PC-9 (cell line): ENCODE measurements at regions not wholly inside any gene's neighbourhood (a gene's known extent, or its start where the extent isn't known, plus 50 kb on each side); places are given as distances from the start of the nearest gene placed in this dataset.

Source experiments
- BruUV-seq: library from RNA; stranded (reverse); fragments of 400-500 nt; replicated peaks from 2 replicates; lab custom pipeline; 2021; lab: Mats Ljungman, UMichigan
- CTCF ChIA-PET: fragments of 300-600 bp; sonication (Branson Sonifier 250); formaldehyde crosslinking; loops from one replicate; lab custom pipeline; 2022; ENCODE audit warnings: antibody characterized with exemption; lab: Charles Lee
- POLR2A ChIA-PET: fragments of 300-600 bp; sonication (Branson Sonifier 250); formaldehyde crosslinking; loops from one replicate; lab custom pipeline; 2022; ENCODE audit warnings: antibody characterized with exemption; ENCODE audit not compliant: unreplicated experiment; lab: Charles Lee
- DNase-seq, 2 experiments: peaks; one replicate each; pipeline versions ENCODE4 v3.0.0 to v3.0.0-alpha.2; 2015 to 2022; ENCODE audit warnings: mixed read lengths in 1 of 2
- H2AFZ ChIP-seq: fragments of 200-600 bp; sonication (generic); 2 replicates; pipeline ENCODE4 v1.8.1; 2017; ENCODE audit warnings: antibody characterized with exemption
- H3F3A ChIP-seq: fragments of 200-600 bp; sonication (generic); 2 replicates; pipeline ENCODE4 v1.8.1; 2017; ENCODE audit warnings: antibody characterized with exemption, mild to moderate bottlenecking, low read depth; ENCODE audit not compliant: insufficient read depth
- H3K27ac ChIP-seq: fragments of 200-600 bp; sonication (generic); 2 replicates; pipeline ENCODE4 v1.6.1; 2016; ENCODE audit warnings: mixed run types
- H3K27me3 ChIP-seq: fragments of 200-600 bp; sonication (generic); 2 replicates; pipeline ENCODE4 v1.6.1; 2016; ENCODE audit warnings: low read depth, mixed run types; ENCODE audit not compliant: insufficient read depth
- H3K36me3 ChIP-seq: fragments of 200-600 bp; sonication (generic); 2 replicates; pipeline ENCODE4 v1.6.1; 2016; ENCODE audit warnings: low read depth, mixed run types
- H3K4me1 ChIP-seq: fragments of 200-600 bp; sonication (generic); replicated peaks from 2 replicates; pipeline ENCODE4 v1.6.1; 2016; ENCODE audit warnings: mixed run types; ENCODE audit not compliant: insufficient read depth
- H3K4me2 ChIP-seq: fragments of 200-600 bp; sonication (generic); 2 replicates; pipeline ENCODE4 v1.6.1; 2017; ENCODE audit warnings: mixed run types
- H3K4me3 ChIP-seq: fragments of 200-600 bp; sonication (generic); 2 replicates; pipeline ENCODE4 v1.6.1; 2016; ENCODE audit warnings: mixed run types
- H3K79me2 ChIP-seq: fragments of 200-600 bp; sonication (generic); 2 replicates; pipeline ENCODE4 v1.6.1; 2017; ENCODE audit warnings: low read depth, mixed run types
- H3K9me2 ChIP-seq: fragments of 200-600 bp; sonication (generic); 2 replicates; pipeline ENCODE4 v1.8.1; 2017; ENCODE audit warnings: mild to moderate bottlenecking; ENCODE audit not compliant: insufficient read depth
- H3K9me3 ChIP-seq: fragments of 200-600 bp; sonication (generic); 2 replicates; pipeline ENCODE4 v1.8.1; 2016; ENCODE audit warnings: low read depth; ENCODE audit not compliant: insufficient read depth
- H4K20me1 ChIP-seq: fragments of 200-600 bp; sonication (generic); 2 replicates; pipeline ENCODE4 v1.8.1; 2017; ENCODE audit not compliant: insufficient read depth
- EZH2 ChIP-seq: fragments of 200-600 bp; sonication (generic); IDR thresholded peaks from 2 replicates; pipeline ENCODE4 v1.8.0; 2017; ENCODE audit warnings: antibody characterized with exemption, low read depth
- intact Hi-C: fragments of 100-400 bp; cut with micrococcal nuclease; formaldehyde crosslinking; loops from one replicate; pipeline ENCODE4 v1.10.0; 2022; ENCODE audit not compliant: unreplicated experiment
- TF ChIP-seq, protein P1 (sequence below): fragments of 200-600 bp; sonication (generic); conservative IDR thresholded peaks from 2 replicates; pipeline ENCODE4 v1.6.1; 2017; ENCODE audit warnings: mixed run types, antibody characterized with exemption, mild to moderate bottlenecking, moderate library complexity

- BruUV-seq: no TSS peak
- intact Hi-C loops: no loop called here
- Histone ChIP-seq H3K79me2 (no peaks in the 10 kb centered on the region), H3K9me2 (no peaks in the 10 kb centered on the region), H3K9me3 (no peaks in the 10 kb centered on the region), H3K4me1 (no peaks in the 10 kb centered on the region), H3K27ac (no peak overlapping the region), H3K4me3 (no peak overlapping the region), H3K27me3 (peaks cover 30% of the 10 kb centered on the region; the same call in 1 of the 2 replicates), H3F3A (no peaks in the 10 kb centered on the region), H3K4me2 (no peak overlapping the region), H3K36me3 (no peaks in the 10 kb centered on the region), H2AFZ (no peak overlapping the region), H4K20me1 (no peaks in the 10 kb centered on the region)
- POLR2A ChIA-PET: interaction anchor here (0.6 kb wide), 1 partner anchor 10 kb away, joined by 4 read pairs; no protein-coding TSS in a partner anchor
- DNase-seq: no peak
- TF ChIP-seq, protein P1, sequence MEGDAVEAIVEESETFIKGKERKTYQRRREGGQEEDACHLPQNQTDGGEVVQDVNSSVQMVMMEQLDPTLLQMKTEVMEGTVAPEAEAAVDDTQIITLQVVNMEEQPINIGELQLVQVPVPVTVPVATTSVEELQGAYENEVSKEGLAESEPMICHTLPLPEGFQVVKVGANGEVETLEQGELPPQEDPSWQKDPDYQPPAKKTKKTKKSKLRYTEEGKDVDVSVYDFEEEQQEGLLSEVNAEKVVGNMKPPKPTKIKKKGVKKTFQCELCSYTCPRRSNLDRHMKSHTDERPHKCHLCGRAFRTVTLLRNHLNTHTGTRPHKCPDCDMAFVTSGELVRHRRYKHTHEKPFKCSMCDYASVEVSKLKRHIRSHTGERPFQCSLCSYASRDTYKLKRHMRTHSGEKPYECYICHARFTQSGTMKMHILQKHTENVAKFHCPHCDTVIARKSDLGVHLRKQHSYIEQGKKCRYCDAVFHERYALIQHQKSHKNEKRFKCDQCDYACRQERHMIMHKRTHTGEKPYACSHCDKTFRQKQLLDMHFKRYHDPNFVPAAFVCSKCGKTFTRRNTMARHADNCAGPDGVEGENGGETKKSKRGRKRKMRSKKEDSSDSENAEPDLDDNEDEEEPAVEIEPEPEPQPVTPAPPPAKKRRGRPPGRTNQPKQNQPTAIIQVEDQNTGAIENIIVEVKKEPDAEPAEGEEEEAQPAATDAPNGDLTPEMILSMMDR: no peak
- CTCF ChIA-PET: no interaction called here
Observed at GRCh38 chr12:114738460-114739184, 54.6 kb upstream of the TBX3 start.

DNA sequence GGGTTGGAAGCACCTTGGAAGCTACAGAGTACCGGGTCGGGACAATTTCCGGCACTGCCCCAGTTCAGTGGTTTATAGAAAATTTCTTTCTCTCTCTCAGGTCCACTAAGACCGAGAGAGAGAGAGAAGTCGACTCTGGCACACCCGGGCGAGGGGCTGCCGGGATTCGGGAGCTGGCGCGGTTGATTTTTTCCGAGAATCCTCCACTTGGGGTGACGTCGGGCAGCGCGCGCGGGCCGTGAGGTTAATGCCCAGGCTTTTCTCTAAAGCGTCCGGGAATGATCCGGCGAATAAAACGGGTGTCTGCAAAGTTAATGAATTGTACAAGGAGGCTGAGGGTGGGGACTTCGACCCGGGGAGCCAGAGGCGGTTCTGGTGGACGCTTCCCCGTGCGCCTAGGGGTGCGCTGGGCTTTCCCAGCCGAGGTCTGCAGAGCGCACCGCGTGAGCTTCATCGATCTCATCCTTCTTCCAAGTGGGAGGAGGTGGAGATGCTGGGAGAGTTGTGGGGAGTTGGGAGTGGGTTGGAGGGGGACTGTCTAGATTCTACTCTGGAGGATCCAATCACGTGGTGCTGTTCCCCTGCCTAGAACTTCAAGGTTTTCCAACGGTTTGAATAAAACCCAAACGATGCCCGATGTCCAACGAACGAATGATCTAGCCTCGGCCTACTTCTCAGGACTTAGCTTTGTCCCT, 51.9 kb upstream of the TBX3 start:
- POLR2A ChIA-PET: no interaction called here
- no peak overlapping the region for H3K27ac ChIP-seq
- no peak for DNase-seq
- H4K20me1 ChIP-seq: no peaks in the 10 kb centered on the region
- no peak overlapping the region for H3K4me3 ChIP-seq
- no peaks in the 10 kb centered on the region for H3K9me3 ChIP-seq
- TF ChIP-seq EZH2: no peak
- TF ChIP-seq, protein P1: no peak
- no peaks in the 10 kb centered on the region for H3K9me2 ChIP-seq
- peaks cover 22% of the 10 kb centered on the region; the same call in 1 of the 2 replicates for H3K27me3 ChIP-seq
- H3K79me2 ChIP-seq: no peaks in the 10 kb centered on the region
- CTCF ChIA-PET: interaction anchor here (0.7 kb wide), 1 partner anchor 537 kb away, joined by 3 read pairs; no protein-coding TSS in a partner anchor
- H3F3A ChIP-seq: no peaks in the 10 kb centered on the region
- H3K4me1 ChIP-seq: no peaks in the 10 kb centered on the region
- no TSS peak for BruUV-seq
- no peaks in the 10 kb centered on the region for H3K36me3 ChIP-seq
- no peak overlapping the region for H2AFZ ChIP-seq
- intact Hi-C loops: no loop called here
- no peak overlapping the region for H3K4me2 ChIP-seq

DNA sequence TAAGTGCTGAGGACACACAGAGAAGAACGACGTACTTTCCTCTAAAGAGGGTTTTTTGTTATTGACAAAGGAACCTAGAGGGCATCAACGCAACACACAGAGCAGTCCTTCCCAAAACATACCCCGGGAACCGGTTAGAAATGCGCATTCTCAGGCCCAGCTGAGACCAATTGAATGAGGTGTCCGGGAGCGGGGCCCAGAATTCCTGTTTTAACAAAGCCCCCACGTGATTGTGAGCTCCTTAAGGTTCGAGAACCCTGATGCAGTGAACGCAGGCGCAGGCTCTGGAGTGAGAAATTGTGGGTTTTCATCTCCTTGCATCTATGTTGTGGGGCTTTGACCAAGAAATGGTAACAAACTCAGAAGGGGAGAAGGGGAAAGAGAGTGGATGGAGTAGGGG, 51.0 kb upstream of the TBX3 start:
- POLR2A ChIA-PET: no interaction called here
- Histone ChIP-seq H3K79me2 (no peaks in the 10 kb centered on the region), H3K4me3 (no peak overlapping the region), H4K20me1 (no peaks in the 10 kb centered on the region), H3K27me3 (peaks cover 22% of the 10 kb centered on the region; the same call in 1 of the 2 replicates), H3K9me2 (no peaks in the 10 kb centered on the region), H2AFZ (no peak overlapping the region), H3F3A (no peaks in the 10 kb centered on the region), H3K4me2 (no peak overlapping the region), H3K9me3 (no peaks in the 10 kb centered on the region), H3K4me1 (no peaks in the 10 kb centered on the region), H3K27ac (no peak overlapping the region), H3K36me3 (no peaks in the 10 kb centered on the region)
- TF ChIP-seq, protein P1: no peak
- TF ChIP-seq EZH2: no peak
- no peak for DNase-seq
- CTCF ChIA-PET: no interaction called here
- no TSS peak for BruUV-seq
- intact Hi-C loops: no loop called here
